T-helper 22 cell (primary cell): ENCODE measurements at regions not wholly inside any gene's neighbourhood (a gene's known extent, or its start where the extent isn't known, plus 50 kb on each side); places are given as distances from the start of the nearest gene placed in this dataset.

Source experiments
- DNase-seq: peaks from one replicate; pipeline ENCODE4 v3.0.0-alpha.2; 2020; ENCODE audit warnings: low read depth

GRCh38 chr12:75722714-75723200 lies 211.3 kb upstream of the KRR1 start:
- peak; percentile 12 for DNase-seq

GRCh38 chr12:75721796-75722195 lies 210.4 kb upstream of the KRR1 start:
- DNase-seq, result no peak

GRCh38 chr12:75720812-75721641 lies 209.6 kb upstream of the KRR1 start:
- DNase-seq, result no peak

GRCh38 chr12:75717902-75718301 lies 206.5 kb upstream of the KRR1 start:
- DNase-seq, result no peak

- DNase-seq, result no peak
Observed at GRCh38 chr12:75716291-75717025, 205.0 kb upstream of the KRR1 start.

- no peak for DNase-seq
Observed at GRCh38 chr12:75715682-75716081, 204.3 kb upstream of the KRR1 start.

- DNase-seq, result no peak
Observed at GRCh38 chr12:75715323-75715644, 203.9 kb upstream of the KRR1 start.

- no peak for DNase-seq
Observed at GRCh38 chr12:75714462-75715322, 203.3 kb upstream of the KRR1 start.

GRCh38 chr12:75713434-75713833 lies 202.0 kb upstream of the KRR1 start:
- no peak for DNase-seq

- no peak for DNase-seq
Observed at GRCh38 chr12:75712223-75712622, 200.8 kb upstream of the KRR1 start.

GRCh38 chr12:75711271-75711670 lies 199.9 kb upstream of the KRR1 start:
- no peak for DNase-seq

GRCh38 chr12:75710361-75711069 lies 199.1 kb upstream of the KRR1 start:
- no peak for DNase-seq

- DNase-seq, result no peak
Observed at GRCh38 chr12:75709503-75709902, 198.1 kb upstream of the KRR1 start.

- DNase-seq, result no peak
Observed at GRCh38 chr12:75708802-75709201, 197.4 kb upstream of the KRR1 start.

- DNase-seq, result no peak
Observed at GRCh38 chr12:75707983-75708382, 196.6 kb upstream of the KRR1 start.

- no peak for DNase-seq
Observed at GRCh38 chr12:75706786-75707605, 195.6 kb upstream of the KRR1 start.

GRCh38 chr12:75705749-75706711 lies 194.6 kb upstream of the KRR1 start:
- DNase-seq, result no peak

- DNase-seq, result no peak
Observed at GRCh38 chr12:75704664-75705063, 193.3 kb upstream of the KRR1 start.

- DNase-seq, result no peak
Observed at GRCh38 chr12:75704208-75704607, 192.8 kb upstream of the KRR1 start.

GRCh38 chr12:75703131-75703530 lies 191.7 kb upstream of the KRR1 start:
- no peak for DNase-seq
